ENCODE measurements at regions not wholly inside any gene's neighbourhood (a gene's known extent, or its start where the extent isn't known, plus 50 kb on each side); places are given as distances from the start of the nearest gene placed in this dataset.
"Not testable (repeated sequence)": the region's sequence is repeated elsewhere in the genome, so short reads cannot be mapped to it uniquely, and the experiment has no call there.

DNA sequence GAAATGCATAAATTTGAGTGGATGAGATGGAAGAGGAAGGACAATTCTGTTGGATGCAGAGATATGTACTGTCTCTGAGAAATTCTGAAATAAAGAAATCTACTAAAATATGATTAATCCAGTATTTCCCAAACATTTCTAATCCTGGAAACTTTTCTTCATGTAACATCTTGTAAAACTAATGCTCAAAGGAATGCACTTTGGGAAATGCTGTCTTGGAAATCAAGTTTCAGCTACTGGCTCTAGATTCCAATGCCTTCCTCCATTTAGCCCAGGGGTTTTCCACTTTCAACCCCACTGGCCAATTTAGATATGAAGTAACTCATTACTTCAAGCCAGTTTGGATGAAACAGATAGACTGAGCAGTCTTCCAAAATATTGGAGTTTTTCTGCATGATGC is 355.1 kb downstream of the TXNL1 start:
- TF ChIP-seq, protein P1, sequence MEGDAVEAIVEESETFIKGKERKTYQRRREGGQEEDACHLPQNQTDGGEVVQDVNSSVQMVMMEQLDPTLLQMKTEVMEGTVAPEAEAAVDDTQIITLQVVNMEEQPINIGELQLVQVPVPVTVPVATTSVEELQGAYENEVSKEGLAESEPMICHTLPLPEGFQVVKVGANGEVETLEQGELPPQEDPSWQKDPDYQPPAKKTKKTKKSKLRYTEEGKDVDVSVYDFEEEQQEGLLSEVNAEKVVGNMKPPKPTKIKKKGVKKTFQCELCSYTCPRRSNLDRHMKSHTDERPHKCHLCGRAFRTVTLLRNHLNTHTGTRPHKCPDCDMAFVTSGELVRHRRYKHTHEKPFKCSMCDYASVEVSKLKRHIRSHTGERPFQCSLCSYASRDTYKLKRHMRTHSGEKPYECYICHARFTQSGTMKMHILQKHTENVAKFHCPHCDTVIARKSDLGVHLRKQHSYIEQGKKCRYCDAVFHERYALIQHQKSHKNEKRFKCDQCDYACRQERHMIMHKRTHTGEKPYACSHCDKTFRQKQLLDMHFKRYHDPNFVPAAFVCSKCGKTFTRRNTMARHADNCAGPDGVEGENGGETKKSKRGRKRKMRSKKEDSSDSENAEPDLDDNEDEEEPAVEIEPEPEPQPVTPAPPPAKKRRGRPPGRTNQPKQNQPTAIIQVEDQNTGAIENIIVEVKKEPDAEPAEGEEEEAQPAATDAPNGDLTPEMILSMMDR (IDR thresholded peaks at IDR 0.05; ENCODE audit: borderline replicate concordance, extremely low read depth, low read length, poor library complexity, severe bottlenecking) = no peak
- no peak for TF ChIP-seq EZH2 (IDR thresholded peaks at IDR 0.05; ENCODE audit: borderline replicate concordance, low read depth, low read length, severe bottlenecking)
- Histone ChIP-seq H3K79me2 (ENCODE audit: insufficient read depth, low read length) (no peaks in the 10 kb centered on the region), H3K4me1 (ENCODE audit: insufficient read depth, low read length) (no peaks in the 10 kb centered on the region), H2AFZ (ENCODE audit: low read depth, low read length) (no peak overlapping the region), H4K20me1 (ENCODE audit: insufficient read depth, low read length) (no peaks in the 10 kb centered on the region), H3K4me2 (ENCODE audit: insufficient read depth, low read length) (no peak overlapping the region), H3K9ac (ENCODE audit: low read depth, low read length) (no peak overlapping the region), H3K36me3 (ENCODE audit: insufficient read depth, low read length) (no peaks in the 10 kb centered on the region), H3K27ac (ENCODE audit: low read length) (no peak overlapping the region), H3K4me3 (ENCODE audit: low read depth in 1 of 2, low read length in 2 of 2) (no peak overlapping the region), H3K9me3 (ENCODE audit: insufficient read depth, low read length, severe bottlenecking) (no peaks in the 10 kb centered on the region), H3K27me3 (ENCODE audit: insufficient read depth, low read length, poor library complexity) (no peaks in the 10 kb centered on the region)
- ATAC-seq (ENCODE audit: insufficient read depth, low read depth) (no peak), DNase-seq (no peak)

DNA sequence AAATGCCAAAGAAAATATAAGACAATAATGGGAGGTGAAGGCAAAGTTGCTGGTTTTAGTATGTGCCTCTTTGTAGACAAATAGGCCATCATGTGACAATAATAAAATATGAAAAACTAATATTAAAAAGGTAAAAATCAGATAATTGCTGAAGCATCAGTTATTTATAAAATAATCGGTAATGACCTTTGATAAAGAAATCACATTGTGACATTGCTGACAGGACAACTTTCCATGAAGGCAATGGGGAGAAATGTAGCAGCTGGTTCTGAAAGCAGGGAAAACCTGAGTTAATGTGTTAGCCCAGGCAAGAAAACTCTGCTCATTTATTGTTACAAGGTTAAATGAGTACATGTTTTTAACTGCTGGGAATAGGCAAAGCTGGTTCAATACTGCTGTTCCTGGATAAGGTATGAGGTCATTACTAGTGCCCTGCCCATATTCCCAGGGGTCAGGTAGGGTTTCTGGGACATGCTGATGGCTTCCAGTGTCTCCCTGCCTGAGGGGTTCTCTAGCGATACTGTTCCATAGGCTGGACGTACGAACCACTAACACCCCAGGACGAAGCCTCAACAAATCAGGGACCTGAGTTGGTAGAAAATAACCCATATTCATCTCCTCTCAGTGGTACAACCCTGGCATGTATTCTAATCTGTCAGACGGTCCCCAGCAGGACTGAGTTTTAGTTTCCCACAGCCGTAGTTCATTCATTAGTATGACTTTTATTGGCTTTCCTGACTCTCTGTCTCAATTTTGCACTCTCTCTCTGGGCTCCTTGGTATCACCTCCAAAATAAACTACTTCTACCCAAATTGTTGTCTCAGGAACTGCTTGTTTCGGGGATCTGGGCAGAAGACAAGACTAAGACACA is 355.9 kb downstream of the TXNL1 start:
- Histone ChIP-seq H3K36me3 (ENCODE audit: insufficient read depth, low read length) (no peaks in the 10 kb centered on the region), H3K9ac (ENCODE audit: low read depth, low read length) (no peak overlapping the region), H3K4me2 (ENCODE audit: insufficient read depth, low read length) (no peak overlapping the region), H3K9me3 (ENCODE audit: insufficient read depth, low read length, severe bottlenecking) (no peaks in the 10 kb centered on the region), H3K27me3 (ENCODE audit: insufficient read depth, low read length, poor library complexity) (no peaks in the 10 kb centered on the region), H2AFZ (ENCODE audit: low read depth, low read length) (no peak overlapping the region), H3K4me3 (ENCODE audit: low read depth in 1 of 2, low read length in 2 of 2) (no peak overlapping the region), H4K20me1 (ENCODE audit: insufficient read depth, low read length) (no peaks in the 10 kb centered on the region), H3K4me1 (ENCODE audit: insufficient read depth, low read length) (no peaks in the 10 kb centered on the region), H3K27ac (ENCODE audit: low read length) (no peak overlapping the region), H3K79me2 (ENCODE audit: insufficient read depth, low read length) (no peaks in the 10 kb centered on the region)
- no peak for TF ChIP-seq EZH2 (IDR thresholded peaks at IDR 0.05; ENCODE audit: borderline replicate concordance, low read depth, low read length, severe bottlenecking)
- TF ChIP-seq, protein P1 (IDR thresholded peaks at IDR 0.05; ENCODE audit: borderline replicate concordance, extremely low read depth, low read length, poor library complexity, severe bottlenecking) = no peak
- ATAC-seq (ENCODE audit: insufficient read depth, low read depth) = no peak
- DNase-seq = no peak

DNA sequence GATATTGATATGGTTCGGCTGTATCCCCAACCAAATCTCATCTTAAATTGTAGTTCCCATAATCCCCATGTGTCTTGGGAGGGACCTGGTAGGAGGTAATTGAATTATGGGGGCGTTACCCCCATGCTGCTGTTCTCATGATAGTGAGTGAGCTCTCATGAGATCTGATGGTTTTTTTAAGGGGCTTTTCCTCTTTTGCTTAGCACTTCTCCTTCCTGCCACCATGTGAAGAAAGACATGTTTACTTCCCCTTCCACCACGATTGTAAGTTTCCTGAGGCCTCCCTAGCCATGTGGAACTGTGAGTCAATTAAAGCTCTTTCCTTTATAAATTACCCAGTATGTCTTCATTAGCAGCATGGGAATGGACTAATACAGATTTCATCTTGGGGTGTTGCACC is 358.6 kb downstream of the TXNL1 start:
- H3K36me3 ChIP-seq (ENCODE audit: insufficient read depth, low read length); H3K27me3 ChIP-seq (ENCODE audit: insufficient read depth, low read length, poor library complexity): not testable (repeated sequence)

DNA sequence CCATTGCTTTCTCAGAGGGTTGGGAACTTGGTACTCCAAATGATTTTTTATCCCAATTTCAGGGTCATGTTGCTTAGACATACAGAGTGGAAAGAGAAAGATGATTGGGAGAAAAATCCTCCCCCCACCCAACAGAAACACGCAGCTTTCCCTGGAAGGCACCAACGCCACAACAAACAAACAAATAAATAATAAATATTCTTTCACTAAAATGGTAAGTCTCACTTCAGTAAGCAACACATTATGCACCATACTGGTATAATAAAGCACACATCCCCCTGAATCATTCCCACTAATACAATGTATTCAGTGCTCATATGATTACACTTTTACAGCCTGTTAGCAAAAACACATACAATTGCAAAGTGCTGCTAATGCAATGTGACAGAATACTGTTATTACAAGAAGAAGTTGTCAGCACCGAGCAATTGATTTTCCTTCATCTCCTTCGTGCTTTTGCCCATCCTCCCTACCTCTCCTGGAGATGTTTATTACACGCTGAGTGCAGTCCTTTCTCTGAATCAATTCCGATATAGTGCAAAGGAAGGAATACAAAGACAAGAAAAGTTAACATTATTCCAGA is 359.9 kb downstream of the TXNL1 start:
- no peaks in the 10 kb centered on the region for H3K9me3 ChIP-seq (ENCODE audit: insufficient read depth, low read length, severe bottlenecking)
- H2AFZ ChIP-seq (ENCODE audit: low read depth, low read length) = no peak overlapping the region
- TF ChIP-seq, protein P1 (IDR thresholded peaks at IDR 0.05; ENCODE audit: borderline replicate concordance, extremely low read depth, low read length, poor library complexity, severe bottlenecking) = no peak
- no peak for TF ChIP-seq EZH2 (IDR thresholded peaks at IDR 0.05; ENCODE audit: borderline replicate concordance, low read depth, low read length, severe bottlenecking)
- no peaks in the 10 kb centered on the region for H3K4me1 ChIP-seq (ENCODE audit: insufficient read depth, low read length)
- no peak overlapping the region for H3K4me2 ChIP-seq (ENCODE audit: insufficient read depth, low read length)
- no peak overlapping the region for H3K9ac ChIP-seq (ENCODE audit: low read depth, low read length)
- ATAC-seq (ENCODE audit: insufficient read depth, low read depth) (no peak), DNase-seq (no peak)
- H3K4me3 ChIP-seq (ENCODE audit: low read depth in 1 of 2, low read length in 2 of 2) = no peak overlapping the region
- H4K20me1 ChIP-seq (ENCODE audit: insufficient read depth, low read length) = no peaks in the 10 kb centered on the region
- no peaks in the 10 kb centered on the region for H3K27me3 ChIP-seq (ENCODE audit: insufficient read depth, low read length, poor library complexity)
- no peak overlapping the region for H3K27ac ChIP-seq (ENCODE audit: low read length)
- H3K79me2 ChIP-seq (ENCODE audit: insufficient read depth, low read length) = no peaks in the 10 kb centered on the region
- H3K36me3 ChIP-seq (ENCODE audit: insufficient read depth, low read length) = no peaks in the 10 kb centered on the region

More for the DNA sequence above, 358.6 kb downstream of the TXNL1 start:
- not testable (repeated sequence) for H3K79me2 ChIP-seq (ENCODE audit: insufficient read depth, low read length); H4K20me1 ChIP-seq (ENCODE audit: insufficient read depth, low read length); H3K4me3 ChIP-seq (ENCODE audit: low read depth in 1 of 2, low read length in 2 of 2); H2AFZ ChIP-seq (ENCODE audit: low read depth, low read length); H3K4me2 ChIP-seq (ENCODE audit: insufficient read depth, low read length); H3K9ac ChIP-seq (ENCODE audit: low read depth, low read length); ATAC-seq (ENCODE audit: insufficient read depth, low read depth); H3K27ac ChIP-seq (ENCODE audit: low read length); H3K4me1 ChIP-seq (ENCODE audit: insufficient read depth, low read length); H3K9me3 ChIP-seq (ENCODE audit: insufficient read depth, low read length, severe bottlenecking); DNase-seq
